DND-41 (cell line): ENCODE measurements at regions not wholly inside any gene's neighbourhood (a gene's known extent, or its start where the extent isn't known, plus 50 kb on each side); places are given as distances from the start of the nearest gene placed in this dataset.

Experiments
- CTCF ChIP-seq: IDR thresholded peaks from 2 replicates; pipeline ENCODE4 v1.5.1; 2012; ENCODE audit warnings: borderline replicate concordance, low read length, moderate library complexity, mild to moderate bottlenecking; ENCODE audit not compliant: poor library complexity, severe bottlenecking; ENCODE audit errors: extremely low read depth
- EZH2 ChIP-seq: IDR thresholded peaks from 3 replicates; pipeline ENCODE4 v1.6.1; 2012; ENCODE audit warnings: borderline replicate concordance, low read depth, mild to moderate bottlenecking, moderate library complexity, low read length, inconsistent platforms; ENCODE audit not compliant: severe bottlenecking

- TF ChIP-seq EZH2 (no peak), CTCF (no peak)
These were observed 383.8 kb downstream of the FIGN start for GRCh38 chr2:163351966-163352365.
